ENCODE measurements at regions not wholly inside any gene's neighbourhood (a gene's known extent, or its start where the extent isn't known, plus 50 kb on each side); places are given as distances from the start of the nearest gene placed in this dataset.

DNA sequence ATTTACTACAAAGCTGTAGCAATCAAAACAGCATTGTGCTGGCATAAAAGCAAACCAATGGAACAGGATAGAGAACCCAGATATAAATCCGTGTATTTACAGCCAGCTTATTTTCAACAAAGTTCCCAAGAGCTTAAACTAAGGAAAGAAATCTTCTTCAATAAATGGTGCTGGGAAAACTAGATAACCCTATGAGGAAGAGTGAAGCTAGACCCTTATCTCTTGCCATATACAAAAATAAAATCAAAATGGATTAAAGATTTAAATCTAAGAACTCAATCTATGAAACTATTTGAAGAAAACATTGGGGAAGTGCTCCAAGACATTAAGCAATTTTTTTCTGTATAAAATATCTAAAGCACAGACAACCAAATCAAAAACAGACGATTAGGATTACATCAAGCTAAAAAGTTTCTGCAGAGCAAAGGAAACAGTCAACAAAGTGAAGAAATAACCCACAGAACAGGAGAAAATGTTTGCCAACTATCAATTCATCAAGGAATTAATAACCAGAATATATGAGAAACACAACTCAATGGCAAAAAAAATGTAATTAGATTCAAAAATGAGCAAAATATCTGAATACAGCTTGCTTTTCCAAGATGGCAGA is 480.7 kb downstream of the LMO7 start:
- 1 to 2% methylated on average over 2 of the region's 2 CpGs for WGBS, 2 experiments (ENCODE audit: low coverage in 1 of 2, low lambda C conversion rate in 2 of 2, missing lambda C conversion rate in 2 of 2)
- Histone ChIP-seq H3K9ac (no peak overlapping the region), H3K27me3 (replicated peaks; ENCODE audit: insufficient read depth) (no peaks in the 10 kb centered on the region), H3K4me1 (ENCODE audit: insufficient read depth) (no peaks in the 10 kb centered on the region), H3K4me3 (no peak overlapping the region), H3K79me2 (ENCODE audit: insufficient read depth) (no peaks in the 10 kb centered on the region), H2AFZ (no peak overlapping the region), H4K20me1 (ENCODE audit: insufficient read depth) (no peaks in the 10 kb centered on the region), H3K9me3 (ENCODE audit: low read depth) (no peaks in the 10 kb centered on the region), H3K36me3 (ENCODE audit: low read depth) (no peaks in the 10 kb centered on the region), H3K9me2 (ENCODE audit: insufficient read depth) (no peaks in the 10 kb centered on the region), H3K27ac (no peak overlapping the region), H3F3A (ENCODE audit: insufficient read depth) (no peaks in the 10 kb centered on the region), H3K4me2 (ENCODE audit: unreplicated experiment) (no peak overlapping the region)
- DNase-seq: no peak
- TF ChIP-seq EZH2phosphoT487 (IDR thresholded peaks at IDR 0.05; ENCODE audit: insufficient read depth, low read depth): no peak
- no peak for TF ChIP-seq EZH2 (IDR thresholded peaks at IDR 0.05; ENCODE audit: insufficient read depth, poor library complexity, severe bottlenecking)
- in situ Hi-C loops (cut with MboI): no loop called here

DNA sequence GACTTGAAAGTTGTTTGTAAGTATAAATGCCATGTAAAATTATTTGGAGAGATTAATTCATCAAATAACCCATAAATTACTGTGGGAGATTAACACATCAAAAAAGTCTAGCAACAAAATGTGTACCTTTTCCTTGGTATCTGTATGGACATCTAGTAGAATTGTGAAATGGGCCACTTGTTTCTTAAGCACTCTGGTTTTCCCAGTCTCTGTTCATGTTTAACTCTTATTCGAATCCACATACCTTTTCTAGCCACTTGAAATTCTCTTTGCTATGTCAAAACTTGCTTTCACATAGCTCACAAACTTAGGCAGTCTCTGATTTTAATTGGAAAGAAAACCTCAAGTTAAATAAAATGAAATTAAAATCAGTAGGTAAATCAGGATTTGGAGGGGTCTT is 470.6 kb downstream of the LMO7 start:
- Histone ChIP-seq H3K27ac (no peak overlapping the region), H3K79me2 (ENCODE audit: insufficient read depth) (no peaks in the 10 kb centered on the region), H4K20me1 (ENCODE audit: insufficient read depth) (no peaks in the 10 kb centered on the region), H3K4me2 (ENCODE audit: unreplicated experiment) (no peak overlapping the region), H3K27me3 (replicated peaks; ENCODE audit: insufficient read depth) (no peaks in the 10 kb centered on the region), H3K9me3 (ENCODE audit: low read depth) (no peaks in the 10 kb centered on the region), H3F3A (ENCODE audit: insufficient read depth) (no peaks in the 10 kb centered on the region), H2AFZ (no peak overlapping the region), H3K4me3 (no peak overlapping the region), H3K9ac (no peak overlapping the region), H3K4me1 (ENCODE audit: insufficient read depth) (no peaks in the 10 kb centered on the region), H3K9me2 (ENCODE audit: insufficient read depth) (no peaks in the 10 kb centered on the region), H3K36me3 (ENCODE audit: low read depth) (no peaks in the 10 kb centered on the region)
- DNase-seq: no peak
- WGBS, 2 experiments (ENCODE audit: low coverage in 1 of 2, low lambda C conversion rate in 2 of 2, missing lambda C conversion rate in 2 of 2): 0 to 20% methylated on average over 1 of the region's 1 CpG
- in situ Hi-C loops (cut with MboI): no loop called here
- TF ChIP-seq EZH2phosphoT487 (IDR thresholded peaks at IDR 0.05; ENCODE audit: insufficient read depth, low read depth) (no peak), EZH2 (IDR thresholded peaks at IDR 0.05; ENCODE audit: insufficient read depth, poor library complexity, severe bottlenecking) (no peak)

DNA sequence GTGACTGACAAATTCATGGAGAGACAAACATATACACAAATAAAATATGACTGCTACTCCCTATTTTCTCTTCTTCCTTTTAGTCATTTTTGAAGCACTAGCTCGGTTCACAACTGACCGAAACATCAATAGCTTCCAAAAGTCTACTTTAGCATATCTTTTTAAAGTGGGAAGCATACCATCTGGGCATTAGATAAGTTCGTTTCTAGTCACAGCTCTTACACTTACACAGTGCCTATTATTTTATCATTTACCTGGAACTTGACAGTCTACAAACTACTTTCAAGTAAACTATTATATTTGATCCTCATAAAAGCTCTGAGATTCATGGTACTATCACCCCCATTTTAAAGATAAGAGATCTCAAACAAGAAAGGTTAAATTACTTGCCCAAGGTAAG is 458.5 kb downstream of the LMO7 start:
- Histone ChIP-seq H3K36me3 (ENCODE audit: low read depth) (no peaks in the 10 kb centered on the region), H2AFZ (no peak overlapping the region), H3K27ac (no peak overlapping the region), H3F3A (ENCODE audit: insufficient read depth) (no peaks in the 10 kb centered on the region), H4K20me1 (ENCODE audit: insufficient read depth) (no peaks in the 10 kb centered on the region), H3K9ac (no peak overlapping the region), H3K4me2 (ENCODE audit: unreplicated experiment) (no peak overlapping the region), H3K4me3 (no peak overlapping the region), H3K79me2 (ENCODE audit: insufficient read depth) (no peaks in the 10 kb centered on the region), H3K9me3 (ENCODE audit: low read depth) (no peaks in the 10 kb centered on the region), H3K27me3 (replicated peaks; ENCODE audit: insufficient read depth) (no peaks in the 10 kb centered on the region), H3K9me2 (ENCODE audit: insufficient read depth) (no peaks in the 10 kb centered on the region), H3K4me1 (ENCODE audit: insufficient read depth) (no peaks in the 10 kb centered on the region)
- in situ Hi-C loops (cut with MboI): no loop called here
- 41 to 54% methylated on average over 3 of the region's 3 CpGs for WGBS, 2 experiments (ENCODE audit: low coverage in 1 of 2, low lambda C conversion rate in 2 of 2, missing lambda C conversion rate in 2 of 2)
- TF ChIP-seq EZH2phosphoT487 (IDR thresholded peaks at IDR 0.05; ENCODE audit: insufficient read depth, low read depth) (no peak), EZH2 (IDR thresholded peaks at IDR 0.05; ENCODE audit: insufficient read depth, poor library complexity, severe bottlenecking) (no peak)
- DNase-seq: no peak

DNA sequence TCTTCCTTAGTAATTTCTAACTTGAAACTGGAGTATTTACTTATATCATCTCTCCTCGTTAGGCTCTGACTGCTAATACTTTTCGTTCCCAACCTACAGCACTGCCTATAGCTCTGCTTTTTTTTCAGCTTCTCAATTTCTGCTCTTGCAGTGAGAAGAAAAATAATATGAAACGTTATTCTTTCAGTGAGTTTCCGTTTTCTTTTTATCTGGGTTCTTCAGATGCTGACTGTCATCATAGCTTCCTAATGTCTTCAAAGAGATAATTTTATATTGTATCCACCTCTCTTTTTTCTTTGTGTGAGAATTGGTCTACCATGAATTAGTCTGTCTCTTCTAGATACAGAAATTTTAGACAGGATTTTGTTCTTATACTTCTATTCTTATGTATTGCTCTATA is 454.9 kb downstream of the LMO7 start:
- Histone ChIP-seq H3K27me3 (replicated peaks; ENCODE audit: insufficient read depth) (no peaks in the 10 kb centered on the region), H3K9ac (no peak overlapping the region), H3K4me3 (no peak overlapping the region), H3K36me3 (ENCODE audit: low read depth) (no peaks in the 10 kb centered on the region), H3K27ac (no peak overlapping the region), H3K4me2 (ENCODE audit: unreplicated experiment) (no peak overlapping the region), H3K79me2 (ENCODE audit: insufficient read depth) (no peaks in the 10 kb centered on the region), H3K9me2 (ENCODE audit: insufficient read depth) (no peaks in the 10 kb centered on the region), H4K20me1 (ENCODE audit: insufficient read depth) (no peaks in the 10 kb centered on the region), H3F3A (ENCODE audit: insufficient read depth) (no peaks in the 10 kb centered on the region), H3K9me3 (ENCODE audit: low read depth) (no peaks in the 10 kb centered on the region), H2AFZ (no peak overlapping the region), H3K4me1 (ENCODE audit: insufficient read depth) (no peaks in the 10 kb centered on the region)
- in situ Hi-C loops (cut with MboI): no loop called here
- TF ChIP-seq EZH2 (IDR thresholded peaks at IDR 0.05; ENCODE audit: insufficient read depth, poor library complexity, severe bottlenecking): no peak
- no peak for TF ChIP-seq EZH2phosphoT487 (IDR thresholded peaks at IDR 0.05; ENCODE audit: insufficient read depth, low read depth)
- 36 to 44% methylated on average over 4 of the region's 4 CpGs for WGBS, 2 experiments (ENCODE audit: low coverage in 1 of 2, low lambda C conversion rate in 2 of 2, missing lambda C conversion rate in 2 of 2)
- no peak for DNase-seq

DNA sequence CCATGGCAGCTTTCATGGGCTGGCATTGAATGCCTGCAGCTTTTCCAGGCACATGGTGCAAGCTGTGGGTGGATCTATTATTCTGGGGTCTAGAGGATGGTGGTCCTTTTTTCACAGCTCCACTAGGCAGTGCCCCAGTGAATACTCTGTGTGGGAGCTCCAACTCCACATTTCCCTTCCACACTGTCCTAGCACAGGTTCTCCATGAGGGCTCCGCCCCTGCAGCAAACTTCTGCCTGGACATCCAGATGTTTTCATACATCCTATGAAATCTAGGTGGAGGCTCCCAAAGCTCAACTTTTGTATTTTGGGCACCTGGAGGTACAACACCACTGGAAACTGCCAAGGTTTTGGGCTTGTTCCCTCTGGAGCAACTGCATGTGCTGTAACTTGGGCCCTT is 450.6 kb downstream of the LMO7 start:
- no peaks in the 10 kb centered on the region for H4K20me1 ChIP-seq (ENCODE audit: insufficient read depth)
- H3K4me1 ChIP-seq (ENCODE audit: insufficient read depth): no peaks in the 10 kb centered on the region
- no peak overlapping the region for H3K27ac ChIP-seq
- 0 out of 2 replicates have a peak, but pooled peaks cover 4% of the 10 kb centered on the region for H3K9me2 ChIP-seq (ENCODE audit: insufficient read depth)
- no peak overlapping the region for H3K4me2 ChIP-seq (ENCODE audit: unreplicated experiment)
- no peaks in the 10 kb centered on the region for H3K27me3 ChIP-seq (replicated peaks; ENCODE audit: insufficient read depth)
- in situ Hi-C loops (cut with MboI): no loop called here
- H3K36me3 ChIP-seq (ENCODE audit: low read depth): no peaks in the 10 kb centered on the region
- DNase-seq: no peak
- no peak overlapping the region for H3K9ac ChIP-seq
- TF ChIP-seq EZH2phosphoT487 (IDR thresholded peaks at IDR 0.05; ENCODE audit: insufficient read depth, low read depth): no peak
- TF ChIP-seq EZH2 (IDR thresholded peaks at IDR 0.05; ENCODE audit: insufficient read depth, poor library complexity, severe bottlenecking): no peak
- no peaks in the 10 kb centered on the region for H3F3A ChIP-seq (ENCODE audit: insufficient read depth)
- WGBS, 2 experiments (ENCODE audit: low coverage in 1 of 2, low lambda C conversion rate in 2 of 2, missing lambda C conversion rate in 2 of 2): 50 to 59% methylated on average over 1 of the region's 1 CpG
- no peaks in the 10 kb centered on the region for H3K9me3 ChIP-seq (ENCODE audit: low read depth)
- no peak overlapping the region for H2AFZ ChIP-seq
- H3K79me2 ChIP-seq (ENCODE audit: insufficient read depth): no peaks in the 10 kb centered on the region
- no peak overlapping the region for H3K4me3 ChIP-seq
